ENCODE measurements at regions not wholly inside any gene's neighbourhood (a gene's known extent, or its start where the extent isn't known, plus 50 kb on each side); places are given as distances from the start of the nearest gene placed in this dataset.
"Not testable (repeated sequence)": the region's sequence is repeated elsewhere in the genome, so short reads cannot be mapped to it uniquely, and the experiment has no call there.

DNA sequence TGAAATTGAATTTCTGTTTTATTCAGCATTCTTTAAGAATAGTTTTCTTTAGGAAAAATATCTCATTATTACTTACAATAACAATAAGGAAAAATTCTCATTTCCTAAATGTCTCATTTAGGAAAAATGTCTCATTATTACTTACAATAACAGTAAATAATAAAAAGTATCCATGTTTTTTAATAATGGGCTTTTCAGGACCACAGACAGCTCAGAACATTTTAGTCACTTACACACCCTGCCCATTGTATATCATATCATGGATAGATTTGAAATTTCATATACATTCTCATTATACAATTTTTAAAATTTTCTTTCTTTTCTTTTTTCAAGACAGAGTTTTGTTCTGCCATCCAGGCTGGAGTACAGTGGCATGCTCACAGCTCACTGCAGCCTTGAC, 58.9 kb downstream of the ASCL1 start:
- TF ChIP-seq, protein P1, sequence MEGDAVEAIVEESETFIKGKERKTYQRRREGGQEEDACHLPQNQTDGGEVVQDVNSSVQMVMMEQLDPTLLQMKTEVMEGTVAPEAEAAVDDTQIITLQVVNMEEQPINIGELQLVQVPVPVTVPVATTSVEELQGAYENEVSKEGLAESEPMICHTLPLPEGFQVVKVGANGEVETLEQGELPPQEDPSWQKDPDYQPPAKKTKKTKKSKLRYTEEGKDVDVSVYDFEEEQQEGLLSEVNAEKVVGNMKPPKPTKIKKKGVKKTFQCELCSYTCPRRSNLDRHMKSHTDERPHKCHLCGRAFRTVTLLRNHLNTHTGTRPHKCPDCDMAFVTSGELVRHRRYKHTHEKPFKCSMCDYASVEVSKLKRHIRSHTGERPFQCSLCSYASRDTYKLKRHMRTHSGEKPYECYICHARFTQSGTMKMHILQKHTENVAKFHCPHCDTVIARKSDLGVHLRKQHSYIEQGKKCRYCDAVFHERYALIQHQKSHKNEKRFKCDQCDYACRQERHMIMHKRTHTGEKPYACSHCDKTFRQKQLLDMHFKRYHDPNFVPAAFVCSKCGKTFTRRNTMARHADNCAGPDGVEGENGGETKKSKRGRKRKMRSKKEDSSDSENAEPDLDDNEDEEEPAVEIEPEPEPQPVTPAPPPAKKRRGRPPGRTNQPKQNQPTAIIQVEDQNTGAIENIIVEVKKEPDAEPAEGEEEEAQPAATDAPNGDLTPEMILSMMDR (IDR thresholded peaks at IDR 0.05): no peak
- TF ChIP-seq EZH2 (IDR thresholded peaks at IDR 0.05): no peak
- TF ChIP-seq EZH2phosphoT487 (IDR thresholded peaks at IDR 0.05): no peak
- DNase-seq (ENCODE audit: low spot score): no peak
- Histone ChIP-seq H3K36me3 (no peaks in the 10 kb centered on the region), H3K9ac (no peak overlapping the region), H3K4me1 (peaks cover 26% of the 10 kb centered on the region), H3K27me3 (no peaks in the 10 kb centered on the region), H3K4me3 (no peak overlapping the region), H2AFZ (replicated peaks) (no peak overlapping the region), H3K79me2 (ENCODE audit: low read depth) (no peaks in the 10 kb centered on the region), H4K20me1 (ENCODE audit: low read depth) (peaks cover 6% of the 10 kb centered on the region), H3F3A (ENCODE audit: low read depth) (peaks cover 14% of the 10 kb centered on the region), H3K4me2 (no peak overlapping the region), H3K9me3 (ENCODE audit: low read depth) (no peaks in the 10 kb centered on the region), H3K27ac (no peak overlapping the region)
- Mint-ChIP-seq H3K36me3 (no peaks in the 10 kb centered on the region), H3K4me1 (peaks cover 39% of the 10 kb centered on the region), H3K9me3 (no peaks in the 10 kb centered on the region), H3K27ac (no peak overlapping the region), H3K27me3 (ENCODE audit: insufficient read depth, low read depth) (no peaks in the 10 kb centered on the region), H3K4me3 (no peak overlapping the region)

DNA sequence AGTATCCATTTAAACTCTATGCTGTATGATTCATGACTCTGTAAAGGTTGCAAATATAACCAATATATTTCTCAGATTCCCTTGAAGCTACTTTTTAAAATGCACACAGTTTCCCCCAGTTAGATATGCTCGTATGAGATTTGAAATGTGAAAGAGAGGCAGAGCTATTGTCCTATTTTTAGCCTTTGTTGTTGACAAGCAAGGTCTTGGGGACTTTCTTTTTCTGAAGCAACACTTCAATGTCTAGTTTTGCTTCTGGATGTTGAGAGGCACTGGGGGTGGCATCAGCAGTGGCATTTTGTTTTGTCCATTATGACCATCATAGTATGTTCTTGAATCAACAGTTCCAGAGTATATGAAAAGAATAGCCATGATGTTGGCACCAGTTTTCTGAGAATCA, 63.4 kb downstream of the ASCL1 start:
- Histone ChIP-seq H3K4me2 (no peak overlapping the region), H3F3A (ENCODE audit: low read depth) (no peaks in the 10 kb centered on the region), H3K27ac (no peak overlapping the region), H3K27me3 (no peaks in the 10 kb centered on the region), H3K36me3 (no peaks in the 10 kb centered on the region), H2AFZ (replicated peaks) (no peak overlapping the region), H3K4me3 (no peak overlapping the region), H3K4me1 (no peaks in the 10 kb centered on the region), H3K9ac (no peak overlapping the region), H4K20me1 (ENCODE audit: low read depth) (no peaks in the 10 kb centered on the region), H3K79me2 (ENCODE audit: low read depth) (no peaks in the 10 kb centered on the region), H3K9me3 (ENCODE audit: low read depth) (no peaks in the 10 kb centered on the region)
- H3K4me1 Mint-ChIP-seq: no peaks in the 10 kb centered on the region
- TF ChIP-seq EZH2 (IDR thresholded peaks at IDR 0.05) (no peak), EZH2phosphoT487 (IDR thresholded peaks at IDR 0.05) (no peak)
- no peak overlapping the region for H3K27ac Mint-ChIP-seq
- no peak for DNase-seq (ENCODE audit: low spot score)
- no peaks in the 10 kb centered on the region for H3K9me3 Mint-ChIP-seq
- H3K27me3 Mint-ChIP-seq (ENCODE audit: insufficient read depth, low read depth): no peaks in the 10 kb centered on the region
- H3K4me3 Mint-ChIP-seq: no peak overlapping the region
- no peaks in the 10 kb centered on the region for H3K36me3 Mint-ChIP-seq

DNA sequence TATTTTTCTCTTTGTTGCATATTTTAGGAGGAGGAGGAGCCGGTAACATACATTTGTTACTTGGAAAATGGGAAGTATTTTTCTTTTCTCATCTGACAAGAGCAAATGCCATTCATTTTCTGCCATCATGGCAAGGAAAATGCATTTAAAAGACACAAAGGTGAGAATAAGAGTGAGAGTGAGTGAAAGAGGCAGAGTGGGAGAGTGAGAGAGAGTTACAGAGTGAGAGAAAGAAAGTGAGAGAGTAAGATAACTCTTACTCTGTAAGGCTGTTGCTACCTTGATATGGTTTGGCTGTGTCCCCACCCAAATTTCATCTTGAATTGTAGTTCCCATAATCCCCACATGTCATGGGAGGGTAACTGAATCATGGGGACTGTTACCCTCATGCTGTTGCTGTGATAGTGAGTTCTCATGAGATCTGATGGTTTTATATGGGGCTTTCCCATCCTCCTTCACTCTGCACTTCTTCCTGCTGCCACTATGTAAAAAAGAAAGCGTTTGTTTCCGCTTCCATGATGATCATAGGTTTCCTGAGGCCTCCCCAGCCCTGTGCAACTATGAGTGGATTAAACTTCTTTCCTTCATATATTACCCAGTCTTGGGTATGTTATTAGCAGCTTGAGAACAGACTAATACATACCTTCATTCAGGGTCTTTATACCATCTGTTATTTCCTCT, 64.2 kb downstream of the ASCL1 start:
- Histone ChIP-seq H3K4me1 (no peaks in the 10 kb centered on the region), H3K79me2 (ENCODE audit: low read depth) (no peaks in the 10 kb centered on the region), H3K9ac (no peak overlapping the region), H3K4me3 (no peak overlapping the region), H3K27ac (no peak overlapping the region), H3K27me3 (no peaks in the 10 kb centered on the region), H3K9me3 (ENCODE audit: low read depth) (no peaks in the 10 kb centered on the region), H3K36me3 (no peaks in the 10 kb centered on the region), H2AFZ (replicated peaks) (no peak overlapping the region), H4K20me1 (ENCODE audit: low read depth) (no peaks in the 10 kb centered on the region), H3K4me2 (no peak overlapping the region), H3F3A (ENCODE audit: low read depth) (no peaks in the 10 kb centered on the region)
- DNase-seq (ENCODE audit: low spot score): no peak
- no peak overlapping the region for H3K27ac Mint-ChIP-seq
- no peaks in the 10 kb centered on the region for H3K27me3 Mint-ChIP-seq (ENCODE audit: insufficient read depth, low read depth)
- TF ChIP-seq EZH2 (IDR thresholded peaks at IDR 0.05) (no peak), EZH2phosphoT487 (IDR thresholded peaks at IDR 0.05) (no peak)
- TF ChIP-seq, protein P1 (IDR thresholded peaks at IDR 0.05): no peak
- H3K36me3 Mint-ChIP-seq: no peaks in the 10 kb centered on the region
- no peak overlapping the region for H3K4me3 Mint-ChIP-seq
- no peaks in the 10 kb centered on the region for H3K4me1 Mint-ChIP-seq
- H3K9me3 Mint-ChIP-seq: no peaks in the 10 kb centered on the region

DNA sequence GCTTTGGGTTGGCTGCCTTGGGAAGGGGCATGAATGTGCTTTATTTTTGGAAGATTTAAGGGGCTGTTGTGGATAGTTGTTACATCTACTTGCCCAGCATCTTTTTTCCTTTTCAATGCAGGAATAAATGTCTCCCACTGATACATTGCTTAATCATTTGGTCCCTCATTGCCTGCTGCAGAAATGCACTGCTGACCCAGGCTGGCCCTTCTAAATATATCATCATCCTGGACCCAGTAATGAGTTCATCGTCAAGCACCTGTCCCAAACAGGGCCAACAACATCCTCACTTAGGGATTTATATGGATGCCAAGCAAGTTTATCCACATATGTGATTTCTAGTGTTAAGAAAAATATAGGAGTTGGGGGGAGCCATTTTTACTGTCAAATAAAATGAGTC, 67.2 kb downstream of the ASCL1 start:
- H3K27me3 Mint-ChIP-seq (ENCODE audit: insufficient read depth, low read depth): peaks cover 4% of the 10 kb centered on the region
- H3K9me3 Mint-ChIP-seq: no peaks in the 10 kb centered on the region
- H3K27ac ChIP-seq: no peak overlapping the region
- H3K36me3 Mint-ChIP-seq: no peaks in the 10 kb centered on the region
- no peaks in the 10 kb centered on the region for H3K79me2 ChIP-seq (ENCODE audit: low read depth)
- no peak overlapping the region for H3K4me3 Mint-ChIP-seq
- no peaks in the 10 kb centered on the region for H3K36me3 ChIP-seq
- H3K27me3 ChIP-seq: no peaks in the 10 kb centered on the region
- no peak overlapping the region for H3K4me3 ChIP-seq
- H2AFZ ChIP-seq (replicated peaks): no peak overlapping the region
- H3F3A ChIP-seq (ENCODE audit: low read depth): no peaks in the 10 kb centered on the region
- no peak overlapping the region for H3K4me2 ChIP-seq
- no peak for DNase-seq (ENCODE audit: low spot score)
- no peaks in the 10 kb centered on the region for H3K9me3 ChIP-seq (ENCODE audit: low read depth)
- no peaks in the 10 kb centered on the region for H4K20me1 ChIP-seq (ENCODE audit: low read depth)
- peaks cover 20% of the 10 kb centered on the region for H3K4me1 Mint-ChIP-seq
- H3K9ac ChIP-seq: no peak overlapping the region
- TF ChIP-seq EZH2 (IDR thresholded peaks at IDR 0.05) (no peak), EZH2phosphoT487 (IDR thresholded peaks at IDR 0.05) (no peak)
- TF ChIP-seq, protein P1 (IDR thresholded peaks at IDR 0.05): no peak
- H3K27ac Mint-ChIP-seq: no peak overlapping the region
- peaks cover 18% of the 10 kb centered on the region for H3K4me1 ChIP-seq

DNA sequence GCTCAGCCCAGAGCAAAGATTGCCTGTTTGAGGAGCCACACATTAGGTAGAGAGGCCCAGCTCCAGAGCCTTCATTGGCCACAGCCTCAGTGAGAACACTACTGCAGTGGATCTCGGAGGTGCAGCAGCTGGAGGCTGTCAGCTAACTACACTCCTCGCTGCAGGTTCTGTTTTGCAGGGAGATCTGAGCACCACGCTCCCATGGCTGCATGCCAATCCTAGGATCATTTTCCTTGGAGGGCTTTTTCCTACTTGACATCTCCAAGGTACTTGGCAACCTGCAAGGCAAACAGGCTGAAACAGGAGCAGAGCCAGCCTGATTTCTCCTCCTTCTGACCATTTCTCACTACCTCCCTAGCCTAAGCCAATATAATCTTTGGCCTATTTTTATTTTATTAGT, 69.2 kb downstream of the ASCL1 start:
- peaks cover 20% of the 10 kb centered on the region for H3K4me1 Mint-ChIP-seq
- H3K4me3 ChIP-seq; H2AFZ ChIP-seq (replicated peaks); H3K27ac ChIP-seq; DNase-seq (ENCODE audit: low spot score); H3K36me3 ChIP-seq; H3K9ac ChIP-seq; H3K36me3 Mint-ChIP-seq; H3K9me3 Mint-ChIP-seq; H3F3A ChIP-seq (ENCODE audit: low read depth); H3K4me2 ChIP-seq; H3K27ac Mint-ChIP-seq; H3K4me3 Mint-ChIP-seq; H3K27me3 Mint-ChIP-seq (ENCODE audit: insufficient read depth, low read depth); H4K20me1 ChIP-seq (ENCODE audit: low read depth); H3K27me3 ChIP-seq; H3K79me2 ChIP-seq (ENCODE audit: low read depth); H3K9me3 ChIP-seq (ENCODE audit: low read depth): not testable (repeated sequence)
- peaks cover 18% of the 10 kb centered on the region for H3K4me1 ChIP-seq
